GM12892 (cell line): ENCODE measurements at regions not wholly inside any gene's neighbourhood (a gene's known extent, or its start where the extent isn't known, plus 50 kb on each side); places are given as distances from the start of the nearest gene placed in this dataset.
"Not testable (repeated sequence)": the region's sequence is repeated elsewhere in the genome, so short reads cannot be mapped to it uniquely, and the experiment has no call there.

Source experiments
- DNase-seq: peaks from one replicate; pipeline ENCODE4 v3.0.0; 2011; ENCODE audit not compliant: insufficient read length
- FAIRE-seq: peaks from 2 replicates; lab custom pipeline; 2011; peaks lifted over from hg19 to GRCh38; lab: Jason Lieb, UNC
- POLR2A ChIP-seq: IDR thresholded peaks from 2 replicates; pipeline ENCODE4 v1.6.1; 2011; ENCODE audit warnings: low read depth, low read length, control low read depth
- POLR2AphosphoS5 ChIP-seq: IDR thresholded peaks from 2 replicates; pipeline ENCODE4 v1.6.1; 2011; ENCODE audit warnings: low read depth, low read length, control low read depth
- TAF1 ChIP-seq: IDR thresholded peaks from 2 replicates; pipeline ENCODE4 v1.6.1; 2011; ENCODE audit warnings: low read depth, mild to moderate bottlenecking, control low read depth, low read length, borderline replicate concordance

GRCh38 chr5:135094339-135095051 lies 60.5 kb upstream of the PITX1 start:
- FAIRE-seq (no peak), DNase-seq (no peak)
- TF ChIP-seq TAF1 (no peak), POLR2AphosphoS5 (no peak), POLR2A (no peak)

- FAIRE-seq, DNase-seq: not testable (repeated sequence)
Observed at GRCh38 chr5:135093483-135093882, 59.5 kb upstream of the PITX1 start.

- FAIRE-seq = no peak
- DNase-seq = no peak
- no peak for TF ChIP-seq POLR2AphosphoS5
- TF ChIP-seq TAF1 = no peak
- no peak for TF ChIP-seq POLR2A
Observed at GRCh38 chr5:135092476-135092875, 58.4 kb upstream of the PITX1 start.

DNA sequence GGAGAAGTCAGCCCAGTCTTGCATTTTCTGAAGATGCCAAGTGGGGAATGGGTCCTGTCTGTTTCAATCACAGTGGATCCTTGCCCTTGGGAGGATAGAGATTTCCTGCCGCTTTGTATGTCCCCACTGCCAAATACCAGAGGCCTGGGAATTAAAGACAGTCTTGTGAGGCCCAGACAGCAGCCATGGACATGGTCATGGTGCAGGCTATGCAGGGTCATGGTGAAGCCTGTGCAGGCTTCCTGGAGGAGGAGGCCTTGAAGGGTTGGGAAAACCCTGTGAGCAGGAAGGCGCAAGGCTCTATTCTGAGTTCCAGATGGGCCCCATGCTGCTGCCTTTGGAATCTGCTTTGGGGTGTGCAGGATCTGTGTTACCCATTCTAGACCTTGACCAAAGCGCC lies 57.3 kb upstream of the PITX1 start:
- no peak for FAIRE-seq
- TF ChIP-seq TAF1 (no peak), POLR2A (no peak), POLR2AphosphoS5 (no peak)
- DNase-seq = no peak

- no peak for DNase-seq
- TF ChIP-seq POLR2A (no peak), POLR2AphosphoS5 (no peak)
- no peak for FAIRE-seq
Observed at GRCh38 chr5:135089912-135090311, 55.9 kb upstream of the PITX1 start.

DNA sequence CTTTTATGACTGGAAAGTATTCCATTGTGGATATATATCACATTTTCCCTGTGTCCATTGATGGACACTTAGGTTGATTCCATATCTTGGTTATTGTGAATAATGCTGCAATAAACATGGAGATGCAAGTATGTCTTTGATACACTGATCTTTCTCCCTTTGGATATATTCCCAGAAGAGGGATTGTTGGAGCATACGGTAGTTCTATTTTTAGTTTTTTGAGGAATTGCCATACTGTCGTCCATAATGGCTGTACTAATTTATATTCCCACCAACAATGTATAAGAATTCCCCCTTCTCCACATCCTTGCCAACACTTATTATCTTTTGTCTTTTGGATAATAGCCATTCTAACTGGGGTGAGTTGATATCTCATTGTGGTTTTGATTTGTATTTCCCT lies 54.9 kb upstream of the PITX1 start:
- FAIRE-seq (no peak), DNase-seq (no peak)
- no peak for TF ChIP-seq POLR2A
- no peak for TF ChIP-seq POLR2AphosphoS5

- no peak for FAIRE-seq
- no peak for DNase-seq
- TF ChIP-seq POLR2AphosphoS5 (no peak), POLR2A (no peak), TAF1 (no peak)
Observed at GRCh38 chr5:135087950-135088349, 53.9 kb upstream of the PITX1 start.

DNA sequence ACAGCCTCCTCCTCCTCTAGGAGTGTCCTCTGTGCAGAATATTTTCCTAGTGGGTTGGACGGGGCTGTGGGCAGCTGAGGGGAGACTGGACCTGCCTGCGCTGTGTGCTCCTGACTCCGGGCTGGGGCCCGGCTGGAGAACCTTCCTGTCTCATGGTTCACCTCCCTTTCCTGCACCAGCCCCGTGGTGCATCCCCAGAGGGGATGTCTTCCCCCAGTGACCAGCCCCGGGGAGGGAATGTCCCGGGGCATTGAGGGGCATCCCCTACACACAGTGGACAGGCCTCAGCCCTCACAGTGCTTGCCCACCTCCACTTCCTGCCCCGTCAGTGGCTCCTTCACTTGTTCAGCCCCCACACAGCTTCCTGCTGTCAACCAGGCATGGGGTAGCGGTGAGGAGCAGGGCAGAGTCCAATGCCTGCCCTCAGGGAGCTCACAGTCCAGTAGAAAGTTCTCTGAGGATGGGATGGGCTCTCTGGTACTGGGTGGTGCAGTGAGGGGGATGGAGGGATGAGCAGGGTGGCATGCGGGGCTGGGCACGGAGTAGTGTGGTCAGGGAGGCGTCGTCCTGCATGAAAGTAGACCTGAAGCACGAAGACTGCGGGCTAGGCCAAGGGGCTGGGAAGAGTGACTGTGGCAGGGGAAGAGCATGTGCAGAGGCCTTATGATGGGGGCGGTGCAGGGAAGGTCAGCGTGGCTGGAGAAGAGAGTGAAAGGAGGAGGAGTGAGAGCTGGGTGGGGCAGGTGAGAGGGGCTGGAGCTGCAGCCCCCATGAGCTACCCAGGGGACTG lies 52.1 kb upstream of the PITX1 start:
- FAIRE-seq (no peak), DNase-seq (no peak)
- TF ChIP-seq TAF1 (no peak), POLR2A (no peak), POLR2AphosphoS5 (no peak)

DNA sequence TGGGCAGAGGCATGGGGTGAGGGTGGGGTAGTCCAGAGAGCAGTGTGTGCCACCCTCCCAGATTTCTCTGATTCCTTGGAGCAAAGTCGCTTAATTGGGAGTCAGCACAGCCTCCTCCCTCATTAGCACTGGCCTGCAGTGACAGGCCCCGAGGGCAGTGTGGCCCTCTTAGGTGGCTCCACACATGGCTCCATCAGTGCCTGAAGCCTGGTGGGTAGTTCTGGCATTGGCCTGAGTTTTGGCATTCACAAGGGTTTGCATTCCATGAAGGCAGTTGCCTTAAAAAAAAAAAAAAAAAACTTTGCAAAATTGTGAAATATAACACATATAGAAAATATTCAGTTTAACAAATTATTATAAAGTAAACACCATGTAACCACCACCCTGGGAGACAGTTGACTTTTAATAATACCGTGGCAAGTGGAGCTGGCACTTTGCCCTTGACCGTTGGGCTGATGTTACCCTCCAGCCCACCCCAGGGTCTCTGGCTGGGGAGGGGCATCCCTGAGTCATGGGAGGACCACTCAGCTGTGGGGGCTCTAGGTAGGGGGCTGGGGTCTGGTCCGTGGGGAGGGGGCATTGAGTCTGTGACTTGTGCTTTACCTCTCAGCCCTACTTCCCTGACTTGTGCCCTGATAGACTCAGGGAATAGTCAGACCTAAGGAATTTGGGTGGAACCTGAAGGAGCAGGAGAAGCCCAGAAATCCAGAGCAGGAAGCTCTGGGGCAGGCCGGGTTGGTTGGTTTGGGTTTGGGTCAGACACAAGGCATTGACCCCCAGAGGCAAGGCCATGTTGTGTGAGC lies 51.3 kb upstream of the PITX1 start:
- TF ChIP-seq POLR2A (no peak), POLR2AphosphoS5 (no peak), TAF1 (no peak)
- DNase-seq (no peak), FAIRE-seq (no peak)
